ENCODE measurements at regions not wholly inside any gene's neighbourhood (a gene's known extent, or its start where the extent isn't known, plus 50 kb on each side); places are given as distances from the start of the nearest gene placed in this dataset.

DNA sequence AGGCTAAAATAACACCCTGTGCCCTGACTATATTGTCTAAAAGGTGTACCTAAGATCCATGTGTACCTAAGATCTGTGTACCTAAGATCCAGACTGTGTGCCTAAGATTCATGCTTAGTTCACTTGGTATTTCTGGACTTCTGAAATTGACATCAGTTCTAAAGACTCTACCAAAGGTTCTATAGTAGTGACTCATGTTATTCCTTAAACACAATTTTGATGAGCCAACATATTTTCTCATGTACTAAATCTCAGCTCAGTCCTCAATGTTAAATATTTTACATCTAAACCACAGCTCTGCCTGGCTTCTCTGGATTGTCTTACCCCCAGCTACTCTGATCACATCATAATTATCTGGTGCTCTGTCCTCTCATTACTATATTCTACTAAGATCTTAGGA, 802.3 kb upstream of the SORCS1 start:
- TF ChIP-seq EZH2 (IDR thresholded peaks at IDR 0.05) (no peak), POLR2AphosphoS5 (IDR thresholded peaks at IDR 0.05; ENCODE audit: borderline replicate concordance, low read depth, low read length) (no peak), FOXP2 (optimal IDR thresholded peaks at IDR 0.05; ENCODE audit: control extremely low read depth, extremely low read length, insufficient read depth) (no peak)

All from SK-N-MC (cell line).